OCI-LY1 (cell line): ENCODE measurements at regions not wholly inside any gene's neighbourhood (a gene's known extent, or its start where the extent isn't known, plus 50 kb on each side); places are given as distances from the start of the nearest gene placed in this dataset.

ENCODE experiments used
- H2AFZ ChIP-seq: fragments of 200-600 bp; sonication (generic), shearing (Covaris generic); 2 replicates; pipeline ENCODE4 v1.6.0; 2014; ENCODE audit warnings: antibody characterized with exemption, mild to moderate bottlenecking, low read length
- H3F3A ChIP-seq: fragments of 200-600 bp; sonication (generic), shearing (Covaris generic); 2 replicates; pipeline ENCODE4 v1.6.0; 2014; ENCODE audit warnings: mild to moderate bottlenecking, antibody characterized with exemption, low read length, moderate library complexity; ENCODE audit not compliant: insufficient read depth
- H3K27ac ChIP-seq: fragments of 200-600 bp; sonication (generic); 2 replicates; pipeline ENCODE4 v1.5.1; 2014; ENCODE audit warnings: low read length, mixed run types, mild to moderate bottlenecking, low read depth; ENCODE audit not compliant: poor library complexity, severe bottlenecking
- H3K27me3 ChIP-seq: fragments of 200-600 bp; sonication (generic); 2 replicates; pipeline ENCODE4 v1.6.0; 2014; ENCODE audit warnings: antibody characterized with exemption, mild to moderate bottlenecking, low read length, moderate library complexity; ENCODE audit not compliant: insufficient read depth
- H3K36me3 ChIP-seq: fragments of 200-600 bp; sonication (generic); 2 replicates; pipeline ENCODE4 v1.6.1; 2014; ENCODE audit warnings: mild to moderate bottlenecking, antibody characterized with exemption, low read length, moderate library complexity, mixed read lengths; ENCODE audit not compliant: insufficient read depth
- H3K4me1 ChIP-seq: fragments of 200-600 bp; sonication (generic); 2 replicates; pipeline ENCODE4 v1.5.1; 2014; ENCODE audit warnings: mild to moderate bottlenecking, low read length, moderate library complexity; ENCODE audit not compliant: insufficient read depth, severe bottlenecking
- H3K4me2 ChIP-seq: fragments of 200-600 bp; sonication (generic), shearing (Covaris generic); 2 replicates; pipeline ENCODE4 v1.6.1; 2014; ENCODE audit warnings: low read length
- H3K4me3 ChIP-seq: fragments of 200-600 bp; sonication (generic); 2 replicates; pipeline ENCODE4 v1.5.1; 2014; ENCODE audit warnings: low read length, low read depth, mild to moderate bottlenecking, mixed read lengths; ENCODE audit not compliant: poor library complexity, severe bottlenecking
- H3K79me2 ChIP-seq: fragments of 200-600 bp; shearing (Covaris generic); 2 replicates; pipeline ENCODE4 v1.6.1; 2016; ENCODE audit warnings: mixed run types, low read length, mixed read lengths; ENCODE audit not compliant: insufficient read depth
- H3K9ac ChIP-seq: fragments of 200-600 bp; sonication (generic), shearing (Covaris generic); 2 replicates; pipeline ENCODE4 v1.6.1; 2014; ENCODE audit warnings: mild to moderate bottlenecking, low read length, mixed read lengths
- H3K9me2 ChIP-seq: fragments of 200-600 bp; sonication (generic), shearing (Covaris generic); 2 replicates; pipeline ENCODE4 v1.6.1; 2014; ENCODE audit warnings: low read depth, mild to moderate bottlenecking, low read length, mixed read lengths
- H3K9me3 ChIP-seq: fragments of 200-600 bp; shearing (Covaris generic); 2 replicates; pipeline ENCODE4 v1.6.1; 2014; ENCODE audit warnings: low read length, mixed read lengths
- H4K20me1 ChIP-seq: fragments of 200-600 bp; sonication (generic), shearing (Covaris generic); 2 replicates; pipeline ENCODE4 v1.6.0; 2016; ENCODE audit warnings: mild to moderate bottlenecking, low read length; ENCODE audit not compliant: insufficient read depth
- CTCF ChIP-seq: fragments of 200-600 bp; sonication (generic), shearing (Covaris generic); IDR thresholded peaks from 2 replicates; pipeline ENCODE4 v1.5.1; 2017; ENCODE audit warnings: mild to moderate bottlenecking, antibody characterized with exemption, low read length, moderate library complexity, mixed read lengths
- EZH2 ChIP-seq: fragments of 200-600 bp; sonication (generic), shearing (Covaris generic); IDR thresholded peaks from 2 replicates; pipeline ENCODE4 v1.8.0; 2017; ENCODE audit warnings: borderline replicate concordance, mixed run types, mild to moderate bottlenecking, antibody characterized with exemption, low read length, moderate library complexity, mixed read lengths

GRCh38 chr10:58885146-58885545 lies 291.3 kb upstream of the PHYHIPL start:
- no peaks in the 10 kb centered on the region for H3F3A ChIP-seq
- no peak overlapping the region for H3K9ac ChIP-seq
- H3K27me3 ChIP-seq: no peaks in the 10 kb centered on the region
- no peak overlapping the region for H3K4me2 ChIP-seq
- no peaks in the 10 kb centered on the region for H4K20me1 ChIP-seq
- no peak overlapping the region for H3K27ac ChIP-seq
- H3K36me3 ChIP-seq: no peaks in the 10 kb centered on the region
- H3K4me1 ChIP-seq: no peaks in the 10 kb centered on the region
- TF ChIP-seq CTCF (no peak), EZH2 (no peak)
- H3K9me2 ChIP-seq: no peaks in the 10 kb centered on the region
- H3K4me3 ChIP-seq: no peak overlapping the region
- H3K79me2 ChIP-seq: no peaks in the 10 kb centered on the region
- no peaks in the 10 kb centered on the region for H3K9me3 ChIP-seq
- no peak overlapping the region for H2AFZ ChIP-seq

GRCh38 chr10:58885686-58886345 lies 290.6 kb upstream of the PHYHIPL start:
- Histone ChIP-seq H3K4me1 (no peaks in the 10 kb centered on the region), H3K9ac (no peak overlapping the region), H3K9me3 (no peaks in the 10 kb centered on the region), H3K4me2 (no peak overlapping the region), H2AFZ (no peak overlapping the region), H3K27me3 (no peaks in the 10 kb centered on the region), H3K9me2 (no peaks in the 10 kb centered on the region), H3K27ac (no peak overlapping the region), H4K20me1 (no peaks in the 10 kb centered on the region), H3F3A (no peaks in the 10 kb centered on the region), H3K79me2 (no peaks in the 10 kb centered on the region), H3K4me3 (no peak overlapping the region), H3K36me3 (no peaks in the 10 kb centered on the region)
- TF ChIP-seq EZH2: no peak
- TF ChIP-seq CTCF: no peak

- Histone ChIP-seq H3K79me2 (no peaks in the 10 kb centered on the region), H3K4me1 (no peaks in the 10 kb centered on the region), H3K27ac (no peak overlapping the region), H3K4me2 (no peak overlapping the region), H3K9me3 (no peaks in the 10 kb centered on the region), H3K36me3 (no peaks in the 10 kb centered on the region), H3K27me3 (no peaks in the 10 kb centered on the region), H4K20me1 (no peaks in the 10 kb centered on the region), H3K9ac (no peak overlapping the region), H3F3A (no peaks in the 10 kb centered on the region), H3K4me3 (no peak overlapping the region), H2AFZ (no peak overlapping the region), H3K9me2 (no peaks in the 10 kb centered on the region)
- TF ChIP-seq EZH2 (no peak), CTCF (no peak)
Measured at GRCh38 chr10:58886406-58886805, 290.0 kb upstream of the PHYHIPL start.
